Astrocyte of the cerebellum (primary cell): ENCODE measurements at regions not wholly inside any gene's neighbourhood (a gene's known extent, or its start where the extent isn't known, plus 50 kb on each side); places are given as distances from the start of the nearest gene placed in this dataset.

Experiments
- DNase-seq: peaks from one replicate; pipeline ENCODE4 v3.0.0-alpha.2; 2011; ENCODE audit warnings: low read depth
- H3K4me3 ChIP-seq: 2 replicates; pipeline ENCODE4 v1.5.1; 2011; ENCODE audit warnings: mild to moderate bottlenecking, low read depth, low read length, moderate library complexity
- in situ Hi-C: cut with HindIII; loops from 2 replicates; pipeline ENCODE4 v1.10.0; 2017; ENCODE audit warnings: low sequenced_read_pairs
- TF ChIP-seq, protein P1 (sequence below): IDR thresholded peaks from 2 replicates; pipeline ENCODE4 v1.5.1; 2012; ENCODE audit warnings: low read length, low read depth, moderate library complexity, mild to moderate bottlenecking; ENCODE audit errors: missing control alignments

DNA sequence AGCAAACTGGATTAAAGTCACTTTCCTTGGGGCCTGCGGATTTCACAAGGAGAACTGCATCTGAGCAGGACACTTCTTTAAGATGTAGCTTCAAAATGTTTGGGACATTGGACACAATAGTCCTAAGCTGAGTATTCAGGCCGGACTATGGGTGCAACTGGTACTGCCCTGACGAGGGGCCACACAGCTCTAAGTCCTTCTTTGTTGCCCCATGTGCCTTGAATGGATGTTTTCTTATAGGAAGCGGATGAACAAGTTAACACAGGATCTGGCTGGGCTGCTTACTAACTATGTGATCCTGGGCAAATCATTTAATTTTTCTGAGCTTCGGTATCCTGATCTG lies 147.8 kb upstream of the KLF14 start:
- DNase-seq = no peak
- TF ChIP-seq, protein P1, sequence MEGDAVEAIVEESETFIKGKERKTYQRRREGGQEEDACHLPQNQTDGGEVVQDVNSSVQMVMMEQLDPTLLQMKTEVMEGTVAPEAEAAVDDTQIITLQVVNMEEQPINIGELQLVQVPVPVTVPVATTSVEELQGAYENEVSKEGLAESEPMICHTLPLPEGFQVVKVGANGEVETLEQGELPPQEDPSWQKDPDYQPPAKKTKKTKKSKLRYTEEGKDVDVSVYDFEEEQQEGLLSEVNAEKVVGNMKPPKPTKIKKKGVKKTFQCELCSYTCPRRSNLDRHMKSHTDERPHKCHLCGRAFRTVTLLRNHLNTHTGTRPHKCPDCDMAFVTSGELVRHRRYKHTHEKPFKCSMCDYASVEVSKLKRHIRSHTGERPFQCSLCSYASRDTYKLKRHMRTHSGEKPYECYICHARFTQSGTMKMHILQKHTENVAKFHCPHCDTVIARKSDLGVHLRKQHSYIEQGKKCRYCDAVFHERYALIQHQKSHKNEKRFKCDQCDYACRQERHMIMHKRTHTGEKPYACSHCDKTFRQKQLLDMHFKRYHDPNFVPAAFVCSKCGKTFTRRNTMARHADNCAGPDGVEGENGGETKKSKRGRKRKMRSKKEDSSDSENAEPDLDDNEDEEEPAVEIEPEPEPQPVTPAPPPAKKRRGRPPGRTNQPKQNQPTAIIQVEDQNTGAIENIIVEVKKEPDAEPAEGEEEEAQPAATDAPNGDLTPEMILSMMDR = no peak
- H3K4me3 ChIP-seq = no peak overlapping the region
- in situ Hi-C loops = no loop called here

DNA sequence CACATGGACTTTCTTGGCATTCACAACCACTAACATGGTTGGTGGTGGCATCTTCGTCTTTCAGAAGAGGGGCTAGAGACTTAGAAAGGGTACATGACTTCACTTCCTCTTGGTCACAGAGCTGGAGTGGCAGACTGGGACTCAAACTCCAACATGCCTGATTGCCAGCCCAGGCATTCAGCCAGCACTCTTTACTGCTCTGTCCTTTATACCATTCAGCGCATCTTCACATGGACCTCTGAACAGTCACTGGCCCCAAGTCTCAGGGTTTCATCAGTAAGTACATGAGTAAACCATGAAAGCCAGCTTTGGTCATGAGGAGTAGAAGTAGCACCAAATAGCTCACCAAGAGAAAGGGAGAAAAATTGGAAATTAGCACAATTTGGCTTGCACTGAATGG lies 148.4 kb upstream of the KLF14 start:
- TF ChIP-seq, protein P1 = no peak
- in situ Hi-C loops = no loop called here
- DNase-seq = no peak
- no peak overlapping the region for H3K4me3 ChIP-seq

DNA sequence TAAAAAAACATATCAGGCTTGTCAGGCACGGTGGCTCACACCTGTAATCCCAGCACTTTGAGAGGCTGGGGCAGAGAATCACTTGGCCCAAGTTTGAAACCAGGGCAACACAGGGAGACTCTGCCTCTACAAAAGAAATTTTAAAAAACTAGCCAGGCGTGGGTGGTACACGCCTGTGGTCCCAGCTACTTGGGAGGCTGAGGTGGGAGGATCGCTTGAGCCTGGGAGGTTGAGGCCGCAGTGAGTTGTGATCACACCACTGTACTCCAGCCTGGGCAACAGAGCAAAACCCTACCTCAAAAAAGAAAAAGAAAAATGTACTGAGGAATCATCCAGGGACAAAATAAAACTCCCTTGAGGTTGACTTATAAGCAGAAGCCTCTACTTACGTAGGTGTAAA lies 149.9 kb upstream of the KLF14 start:
- DNase-seq = no peak
- H3K4me3 ChIP-seq = no peak overlapping the region
- in situ Hi-C loops = no loop called here
- TF ChIP-seq, protein P1 = no peak

DNA sequence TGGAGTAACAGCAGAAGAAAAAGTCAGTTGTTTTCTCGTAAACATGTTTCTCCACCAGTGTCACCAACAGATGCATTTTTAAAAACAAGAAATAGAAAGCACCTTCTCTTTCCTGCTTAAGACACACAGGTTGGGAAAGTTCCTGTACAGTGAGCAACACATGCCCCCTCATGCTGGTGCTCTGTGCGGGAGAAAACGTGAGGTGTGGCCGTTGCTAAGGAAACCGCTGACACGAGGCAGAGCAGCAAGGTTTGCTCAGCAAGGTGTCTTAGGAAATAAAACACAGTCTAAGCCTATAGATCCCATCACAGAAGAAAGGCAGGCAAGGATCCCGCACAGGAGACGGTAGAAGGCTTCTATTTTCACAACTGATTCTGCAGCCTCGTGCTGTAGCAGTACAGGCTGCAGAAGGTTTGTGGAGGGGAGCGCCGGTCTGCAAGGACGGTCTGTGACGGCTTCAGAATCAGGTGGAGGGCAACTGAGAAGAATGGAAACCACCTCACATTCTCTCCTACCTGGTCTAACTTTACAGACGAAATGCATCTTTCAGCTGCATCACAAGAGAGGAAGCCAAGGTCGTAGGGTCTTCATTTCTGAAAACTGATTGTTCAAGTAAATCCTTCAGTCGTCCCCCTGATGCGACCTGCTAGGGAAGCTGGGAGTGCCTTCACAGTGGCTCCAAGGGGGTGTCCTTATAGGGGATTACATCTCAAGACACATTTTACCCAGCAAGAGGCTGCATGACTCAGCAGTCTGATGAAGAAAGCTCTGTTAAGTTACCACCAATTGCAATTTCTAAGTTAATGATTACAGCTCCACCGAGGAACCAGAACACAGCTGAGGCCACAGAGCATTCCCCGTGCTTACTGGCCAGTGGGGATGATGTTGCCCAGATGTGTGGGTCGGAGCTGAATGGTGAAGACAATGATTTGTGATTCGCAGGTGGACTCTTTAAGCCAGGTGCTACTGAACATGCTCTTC lies 150.7 kb upstream of the KLF14 start:
- TF ChIP-seq, protein P1 = no peak
- in situ Hi-C loops = no loop called here
- no peak for DNase-seq

DNA sequence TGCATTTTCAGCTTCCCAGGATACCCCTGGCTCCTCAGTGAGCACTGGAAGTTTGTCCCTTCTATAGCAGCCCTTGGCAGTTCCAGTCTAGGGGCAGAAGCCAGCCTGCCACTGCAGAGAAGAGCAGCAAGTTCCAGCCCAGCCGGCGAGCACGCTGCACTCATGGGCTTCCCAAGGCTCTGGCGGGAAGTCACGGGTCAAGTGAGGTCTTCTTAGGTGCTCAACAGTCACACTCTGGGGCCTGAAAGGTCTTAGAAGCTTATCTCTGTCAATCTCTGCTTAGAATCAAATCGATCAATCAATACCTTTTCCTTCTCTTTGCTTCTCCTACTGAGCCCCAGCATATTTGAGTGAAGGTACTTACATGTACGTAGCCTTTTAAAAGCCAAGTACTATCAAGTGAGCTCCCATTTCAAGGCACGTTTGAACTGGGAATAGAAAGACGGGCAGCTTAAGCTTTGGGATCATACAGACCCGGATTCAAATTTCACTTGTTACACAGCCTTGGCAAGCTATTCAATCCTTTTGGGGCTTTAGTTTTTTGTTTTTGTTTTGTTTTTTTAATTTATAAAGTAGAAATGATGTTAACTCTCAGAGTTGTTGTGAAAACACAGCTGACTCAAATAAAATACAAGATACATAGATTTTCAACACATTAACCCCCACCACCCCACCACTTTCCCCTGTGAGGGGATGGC lies 152.6 kb upstream of the KLF14 start:
- H3K4me3 ChIP-seq = no peak overlapping the region
- no peak for DNase-seq
- TF ChIP-seq, protein P1 = no peak
- in situ Hi-C loops = no loop called here

More for the DNA sequence above, 150.7 kb upstream of the KLF14 start:
- H3K4me3 ChIP-seq = no peak overlapping the region

- H3K4me3 ChIP-seq = no peak overlapping the region
- in situ Hi-C loops = no loop called here
- DNase-seq = no peak
- TF ChIP-seq, protein P1 = no peak
Measured at GRCh38 chr7:130887182-130887956, 153.4 kb upstream of the KLF14 start.
